ENCODE measurements at regions not wholly inside any gene's neighbourhood (a gene's known extent, or its start where the extent isn't known, plus 50 kb on each side); places are given as distances from the start of the nearest gene placed in this dataset.
"Not testable (repeated sequence)": the region's sequence is repeated elsewhere in the genome, so short reads cannot be mapped to it uniquely, and the experiment has no call there.

GRCh38 chr2:180927030-180927686 is 53.2 kb upstream of the UBE2E3 start:
- DNase-seq (ENCODE audit: low read depth in 2 of 2) = no peak

- no peak for DNase-seq (ENCODE audit: low read depth in 2 of 2)
Observed at GRCh38 chr2:180925700-180926099, 54.7 kb upstream of the UBE2E3 start.

- DNase-seq (ENCODE audit: low read depth in 2 of 2) = no peak
Observed at GRCh38 chr2:180924063-180924462, 56.3 kb upstream of the UBE2E3 start.

GRCh38 chr2:180910831-180911665 is 69.4 kb upstream of the UBE2E3 start:
- DNase-seq (ENCODE audit: low read depth in 2 of 2) = no peak

GRCh38 chr2:180907731-180908130 is 72.7 kb upstream of the UBE2E3 start:
- peak; percentile 64 to 70 for DNase-seq (ENCODE audit: low read depth in 2 of 2)

- no peak for DNase-seq (ENCODE audit: low read depth in 2 of 2)
Observed at GRCh38 chr2:180905461-180905860, 74.9 kb upstream of the UBE2E3 start.

- DNase-seq (ENCODE audit: low read depth in 2 of 2) = no peak
Observed at GRCh38 chr2:180905002-180905401, 75.4 kb upstream of the UBE2E3 start.

- no peak for DNase-seq (ENCODE audit: low read depth in 2 of 2)
Observed at GRCh38 chr2:180901331-180901730, 79.1 kb upstream of the UBE2E3 start.

- no peak for DNase-seq (ENCODE audit: low read depth in 2 of 2)
Observed at GRCh38 chr2:180893752-180894151, 86.7 kb upstream of the UBE2E3 start.

- DNase-seq (ENCODE audit: low read depth in 2 of 2) = no peak
Observed at GRCh38 chr2:180892091-180892490, 88.3 kb upstream of the UBE2E3 start.

- DNase-seq (ENCODE audit: low read depth in 2 of 2) = no peak
Observed at GRCh38 chr2:180891360-180891759, 89.0 kb upstream of the UBE2E3 start.

- DNase-seq (ENCODE audit: low read depth in 2 of 2) = peak; percentile 17 to 25
Observed at GRCh38 chr2:180890781-180891180, 89.6 kb upstream of the UBE2E3 start.

- no peak for DNase-seq (ENCODE audit: low read depth in 2 of 2)
Observed at GRCh38 chr2:180882959-180883358, 97.4 kb upstream of the UBE2E3 start.

GRCh38 chr2:180876506-180876905 is 103.9 kb upstream of the UBE2E3 start:
- no peak for DNase-seq (ENCODE audit: low read depth in 2 of 2)

GRCh38 chr2:180873219-180873618 is 107.2 kb upstream of the UBE2E3 start:
- no peak for DNase-seq (ENCODE audit: low read depth in 2 of 2)

GRCh38 chr2:180872781-180873180 is 107.6 kb upstream of the UBE2E3 start:
- not testable (repeated sequence) for DNase-seq (ENCODE audit: low read depth in 2 of 2)

- DNase-seq (ENCODE audit: low read depth in 2 of 2) = peak in 1 of 2 experiments; percentile 9
Observed at GRCh38 chr2:180872255-180872654, 108.2 kb upstream of the UBE2E3 start.

GRCh38 chr2:180871649-180872048 is 108.8 kb upstream of the UBE2E3 start:
- DNase-seq (ENCODE audit: low read depth in 2 of 2) = no peak

GRCh38 chr2:180849851-180850250 is 130.6 kb upstream of the UBE2E3 start:
- no peak for DNase-seq (ENCODE audit: low read depth in 2 of 2)

GRCh38 chr2:180848393-180848792 is 132.0 kb upstream of the UBE2E3 start:
- DNase-seq (ENCODE audit: low read depth in 2 of 2) = no peak

GRCh38 chr2:180846756-180847472 is 133.5 kb upstream of the UBE2E3 start:
- no peak for DNase-seq (ENCODE audit: low read depth in 2 of 2)

GRCh38 chr2:180842461-180842860 is 137.9 kb upstream of the UBE2E3 start:
- no peak for DNase-seq (ENCODE audit: low read depth in 2 of 2)

GRCh38 chr2:180840641-180841040 is 139.8 kb upstream of the UBE2E3 start:
- no peak for DNase-seq (ENCODE audit: low read depth in 2 of 2)
